ENCODE measurements at regions not wholly inside any gene's neighbourhood (a gene's known extent, or its start where the extent isn't known, plus 50 kb on each side); places are given as distances from the start of the nearest gene placed in this dataset.

- TF ChIP-seq CTCF (IDR thresholded peaks at IDR 0.05) (no peak), POLR2A (IDR thresholded peaks at IDR 0.05) (no peak)
Measured at GRCh38 chr11:15500643-15501042, 385.9 kb downstream of the INSC start.
